HepG2 (cell line): ENCODE measurements at regions not wholly inside any gene's neighbourhood (a gene's known extent, or its start where the extent isn't known, plus 50 kb on each side); places are given as distances from the start of the nearest gene placed in this dataset.

ENCODE experiments used
- ATAC-seq: fragments of 200-7000 bp; cut with Tn5 transposase; 3 replicates; pipeline ENCODE4 v1.9.1; 2020; ENCODE audit warnings: mild to moderate bottlenecking, moderate library complexity
- BruUV-seq: library from RNA; stranded (reverse); fragments of 400-500 nt; replicated peaks from 2 replicates; lab custom pipeline; 2021; lab: Mats Ljungman, UMichigan
- CTCF ChIA-PET: fragments of 300-600 bp; formaldehyde crosslinking; extraction: SDS; loops from one replicate; lab custom pipeline; 2021; ENCODE audit warnings: low total read pairs, inconsistent platforms, low intra/inter-chr PET ratio; lab: Yijun Ruan, JAX
- POLR2A ChIA-PET: fragments of 350-600 bp; sonication (Branson Sonifier 250); formaldehyde crosslinking; loops from one replicate; lab custom pipeline; 2020; ENCODE audit warnings: antibody characterized with exemption, inconsistent platforms; lab: Yijun Ruan, JAX
- DNase-seq: peaks from one replicate; pipeline ENCODE4 v3.0.0-alpha.2; 2015; ENCODE audit warnings: low spot score
- FAIRE-seq: peaks from 3 replicates; lab custom pipeline; 2011; peaks lifted over from hg19 to GRCh38; lab: Jason Lieb, UNC
- H2AFZ ChIP-seq: one replicate; pipeline ENCODE4 v1.6.1; 2011; ENCODE audit warnings: low read length, inconsistent platforms
- H3K27ac ChIP-seq: fragments of 300-600 bp; 3 replicates; pipeline ENCODE4 v1.8.0; 2011; ENCODE audit warnings: mixed run types, mild to moderate bottlenecking, mixed read lengths, low read length, inconsistent platforms; ENCODE audit not compliant: insufficient read depth; ENCODE audit errors: extremely low read length
- H3K27me3 ChIP-seq, 2 experiments: fragments of 200-600 bp in 1 of 2; 2 replicates in 1 of 2; 3 replicates in 1 of 2; pipeline versions ENCODE4 v1.6.0 to v1.8.0; 2011; ENCODE audit warnings: low read length in 2 of 2, mild to moderate bottlenecking in 2 of 2, moderate library complexity in 2 of 2, inconsistent platforms in 1 of 2; ENCODE audit not compliant: insufficient read depth in 2 of 2, control insufficient read depth in 1 of 2
- H3K36me3 ChIP-seq, 2 experiments: fragments of 200-600 bp in 1 of 2; replicated peaks in 1 of 2; 2 replicates in 1 of 2; 3 replicates in 1 of 2; pipeline versions ENCODE4 v1.5.1 to v1.8.0; 2011; ENCODE audit warnings: low read length in 2 of 2, inconsistent platforms in 1 of 2; ENCODE audit not compliant: insufficient read depth in 2 of 2, control insufficient read depth in 1 of 2
- H3K4me1 ChIP-seq: 2 replicates; pipeline ENCODE4 v1.5.1; 2012; ENCODE audit warnings: low read length, inconsistent platforms; ENCODE audit not compliant: insufficient read depth
- H3K4me2 ChIP-seq: 2 replicates; pipeline ENCODE4 v1.6.0; 2011; ENCODE audit warnings: low read depth, low read length, inconsistent platforms
- H3K4me3 ChIP-seq, 3 experiments: fragments of 200-600 bp in 1 of 3; sonication (generic), shearing (Covaris generic) in 1 of 3; replicated peaks in 1 of 3; 2 replicates each; pipeline ENCODE4 v1.5.1; 2011 to 2016; ENCODE audit warnings: low read length in 3 of 3, inconsistent platforms in 2 of 3, low read depth in 2 of 3, mild to moderate bottlenecking in 2 of 3, control low read depth in 1 of 3, mixed read lengths in 1 of 3; ENCODE audit not compliant: insufficient read depth in 1 of 3
- H3K79me2 ChIP-seq: one replicate; pipeline ENCODE4 v1.6.1; 2011; ENCODE audit warnings: low read length, inconsistent platforms; ENCODE audit not compliant: insufficient read depth
- H3K9ac ChIP-seq: 2 replicates; pipeline ENCODE4 v1.6.0; 2011; ENCODE audit warnings: mild to moderate bottlenecking, low read depth, low read length, inconsistent platforms; ENCODE audit not compliant: insufficient read depth
- H3K9me3 ChIP-seq: 2 replicates; pipeline ENCODE4 v1.5.1; 2012; ENCODE audit warnings: mild to moderate bottlenecking, low read length
- H4K20me1 ChIP-seq: 2 replicates; pipeline ENCODE4 v1.6.0; 2011; ENCODE audit warnings: inconsistent platforms, mild to moderate bottlenecking, low read length, moderate library complexity; ENCODE audit not compliant: insufficient read depth
- AHR ChIP-seq: IDR thresholded peaks from 2 replicates; pipeline ENCODE4 v1.6.1; 2018; ENCODE audit warnings: missing genetic modification reagents, missing compliant biosample characterization
- ERF ChIP-seq: IDR thresholded peaks from 2 replicates; pipeline ENCODE4 v1.6.1; 2018; ENCODE audit warnings: missing biosample characterization, missing genetic modification reagents
- JDP2 ChIP-seq: sonication (generic); formaldehyde crosslinking; IDR thresholded peaks from 2 replicates; pipeline ENCODE4 v1.8.1; 2022; ENCODE audit warnings: missing genetic modification reagents, borderline replicate concordance
- KLF16 ChIP-seq, 2 experiments: sonication (generic) in 1 of 2; formaldehyde crosslinking in 1 of 2; IDR thresholded peaks; 2 replicates each; pipeline versions ENCODE4 v1.6.1 to v1.8.0; 2016 to 2023; ENCODE audit warnings: missing genetic modification reagents in 2 of 2, missing compliant biosample characterization in 1 of 2
- MEF2D ChIP-seq: sonication (generic); formaldehyde crosslinking; IDR thresholded peaks from 2 replicates; pipeline ENCODE4 v1.5.1; 2020; ENCODE audit warnings: mild to moderate bottlenecking, missing genetic modification reagents
- PHF8 ChIP-seq: sonication (generic); formaldehyde crosslinking; IDR thresholded peaks from 2 replicates; pipeline ENCODE4 v1.5.0; 2020; ENCODE audit warnings: missing genetic modification reagents
- SNAI1 ChIP-seq: sonication (generic); formaldehyde crosslinking; IDR thresholded peaks from 2 replicates; pipeline ENCODE4 v1.5.0; 2020; ENCODE audit warnings: mild to moderate bottlenecking, missing genetic modification reagents, borderline replicate concordance
- SOX6 ChIP-seq, 2 experiments: fragments of 450-650 bp in 1 of 2; sonication (generic) in 1 of 2; formaldehyde crosslinking in 1 of 2; IDR thresholded peaks; 2 replicates each; pipeline versions ENCODE4 v1.4.0 to v1.6.1; 2017 to 2020; ENCODE audit warnings: antibody characterized with exemption in 1 of 2, mild to moderate bottlenecking in 1 of 2, missing genetic modification reagents in 1 of 2
- TBX2 ChIP-seq: sonication (generic); formaldehyde crosslinking; IDR thresholded peaks from 2 replicates; pipeline ENCODE4 v1.5.0; 2020; ENCODE audit warnings: missing genetic modification reagents, mild to moderate bottlenecking, borderline replicate concordance
- ZNF101 ChIP-seq: sonication (generic); formaldehyde crosslinking; IDR thresholded peaks from 2 replicates; pipeline ENCODE4 v1.4.0; 2020; ENCODE audit warnings: mild to moderate bottlenecking, low read depth, missing genetic modification reagents, borderline replicate concordance
- ZNF292 ChIP-seq: sonication (generic); formaldehyde crosslinking; IDR thresholded peaks from 2 replicates; pipeline ENCODE4 v1.8.1; 2022; ENCODE audit warnings: mild to moderate bottlenecking, low read depth, missing genetic modification reagents, borderline replicate concordance
- ZNF3 ChIP-seq: IDR thresholded peaks from 2 replicates; pipeline ENCODE4 v1.7.0; 2017; ENCODE audit warnings: inconsistent platforms
- ZNF484 ChIP-seq: sonication (generic); formaldehyde crosslinking; IDR thresholded peaks from 2 replicates; pipeline ENCODE4 v1.5.1; 2020; ENCODE audit warnings: mild to moderate bottlenecking, low read depth, missing genetic modification reagents, borderline replicate concordance
- ZNF557 ChIP-seq: sonication (generic); formaldehyde crosslinking; IDR thresholded peaks from 2 replicates; pipeline ENCODE4 v1.4.0; 2020; ENCODE audit warnings: missing genetic modification reagents
- WGBS: methylation state at CpG from one replicate; pipeline ENCODE4 v1.1.6; 2017; ENCODE audit warnings: low lambda C conversion rate; 5-methylcytosine and 5-hydroxymethylcytosine counted together
- in situ Hi-C: cut with HindIII; loops from 2 replicates; pipeline ENCODE4 v1.10.0; 2017; ENCODE audit warnings: low pct_unique_long_range_greater_than_20kb; ENCODE audit not compliant: extremely low pct_ligation_motif_present
- intact Hi-C: fragments of 100-400 bp; cut with micrococcal nuclease; formaldehyde crosslinking; loops from one replicate; pipeline ENCODE4 v1.10.0; 2022; ENCODE audit not compliant: unreplicated experiment
- TF ChIP-seq, protein P1 (sequence below), 2 experiments: fragments of 450-650 bp in 1 of 2; sonication (generic) in 1 of 2; formaldehyde crosslinking; IDR thresholded peaks; 2 replicates each; pipeline versions ENCODE4 v1.5.0 to v1.8.0; 2020 to 2022; ENCODE audit warnings: mild to moderate bottlenecking in 1 of 2, missing genetic modification reagents in 1 of 2
- TF ChIP-seq, protein P2 (sequence below): sonication (generic); formaldehyde crosslinking; IDR thresholded peaks from 2 replicates; pipeline ENCODE4 v1.5.0; 2020; ENCODE audit warnings: mild to moderate bottlenecking, missing genetic modification reagents

DNA sequence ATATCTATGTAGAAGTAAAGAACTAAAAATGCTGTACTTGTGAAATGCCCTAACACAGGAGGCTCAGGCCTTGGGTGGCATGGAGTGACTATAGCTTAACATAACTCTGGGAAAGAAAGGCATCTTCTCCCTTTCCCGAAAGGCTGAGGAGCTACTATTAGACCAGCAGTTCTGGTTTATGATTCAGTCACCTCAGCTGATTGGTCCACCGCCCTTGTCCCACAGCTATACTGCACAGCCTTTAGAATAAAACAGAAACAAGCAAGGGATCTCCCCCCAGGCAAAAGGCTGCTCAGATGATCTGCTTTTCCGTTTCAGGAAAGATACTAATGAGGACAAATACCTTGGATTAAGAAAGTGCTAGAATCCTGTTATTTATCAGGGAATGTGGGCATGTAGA lies 171.3 kb downstream of the SNCA start:
- 40% methylated on average over 3 of the region's 3 CpGs for WGBS
- in situ Hi-C loops (no loop called here), intact Hi-C loops (no loop called here)
- Histone ChIP-seq H4K20me1 (no peaks in the 10 kb centered on the region), H3K27me3 (no peaks in the 10 kb centered on the region), H2AFZ (no peak overlapping the region), H3K4me1 (no peaks in the 10 kb centered on the region), H3K4me3 (no peak overlapping the region), H3K9me3 (no peaks in the 10 kb centered on the region), H3K36me3 (no peaks in the 10 kb centered on the region), H3K79me2 (no peaks in the 10 kb centered on the region), H3K27ac (no peak overlapping the region), H3K9ac (no peak overlapping the region), H3K4me2 (no peak overlapping the region)
- ChIA-PET CTCF (no interaction called here), POLR2A (no interaction called here)
- ATAC-seq (no peak), FAIRE-seq (no peak), DNase-seq (no peak)
- BruUV-seq, result no TSS peak
- TF ChIP-seq MEF2D (CRISPR knock-in tag), result no peak
- TF ChIP-seq ZNF3 (CRISPR knock-in tag), result no peak
- TF ChIP-seq JDP2 (CRISPR knock-in tag), result no peak
- TF ChIP-seq TBX2 (CRISPR knock-in tag), result no peak
- no peak for TF ChIP-seq KLF16 (CRISPR knock-in tag; IDR thresholded peaks at IDR 0.05)
- no peak for TF ChIP-seq ERF (CRISPR knock-in tag)
- TF ChIP-seq SOX6 (IDR thresholded peaks at IDR 0.05), result no peak
- TF ChIP-seq SOX6 (CRISPR knock-in tag; IDR thresholded peaks at IDR 0.05), result no peak
- no peak for TF ChIP-seq ZNF484 (CRISPR knock-in tag)
- no peak for TF ChIP-seq ZNF557 (CRISPR knock-in tag)
- TF ChIP-seq ZNF292 (CRISPR knock-in tag), result no peak
- TF ChIP-seq, protein P1, sequence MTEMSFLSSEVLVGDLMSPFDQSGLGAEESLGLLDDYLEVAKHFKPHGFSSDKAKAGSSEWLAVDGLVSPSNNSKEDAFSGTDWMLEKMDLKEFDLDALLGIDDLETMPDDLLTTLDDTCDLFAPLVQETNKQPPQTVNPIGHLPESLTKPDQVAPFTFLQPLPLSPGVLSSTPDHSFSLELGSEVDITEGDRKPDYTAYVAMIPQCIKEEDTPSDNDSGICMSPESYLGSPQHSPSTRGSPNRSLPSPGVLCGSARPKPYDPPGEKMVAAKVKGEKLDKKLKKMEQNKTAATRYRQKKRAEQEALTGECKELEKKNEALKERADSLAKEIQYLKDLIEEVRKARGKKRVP (CRISPR knock-in tag; IDR thresholded peaks at IDR 0.05), result no peak
- no peak for TF ChIP-seq AHR (CRISPR knock-in tag)
- no peak for TF ChIP-seq SNAI1 (CRISPR knock-in tag)
- no peak for TF ChIP-seq PHF8 (CRISPR knock-in tag)
- TF ChIP-seq, protein P2, sequence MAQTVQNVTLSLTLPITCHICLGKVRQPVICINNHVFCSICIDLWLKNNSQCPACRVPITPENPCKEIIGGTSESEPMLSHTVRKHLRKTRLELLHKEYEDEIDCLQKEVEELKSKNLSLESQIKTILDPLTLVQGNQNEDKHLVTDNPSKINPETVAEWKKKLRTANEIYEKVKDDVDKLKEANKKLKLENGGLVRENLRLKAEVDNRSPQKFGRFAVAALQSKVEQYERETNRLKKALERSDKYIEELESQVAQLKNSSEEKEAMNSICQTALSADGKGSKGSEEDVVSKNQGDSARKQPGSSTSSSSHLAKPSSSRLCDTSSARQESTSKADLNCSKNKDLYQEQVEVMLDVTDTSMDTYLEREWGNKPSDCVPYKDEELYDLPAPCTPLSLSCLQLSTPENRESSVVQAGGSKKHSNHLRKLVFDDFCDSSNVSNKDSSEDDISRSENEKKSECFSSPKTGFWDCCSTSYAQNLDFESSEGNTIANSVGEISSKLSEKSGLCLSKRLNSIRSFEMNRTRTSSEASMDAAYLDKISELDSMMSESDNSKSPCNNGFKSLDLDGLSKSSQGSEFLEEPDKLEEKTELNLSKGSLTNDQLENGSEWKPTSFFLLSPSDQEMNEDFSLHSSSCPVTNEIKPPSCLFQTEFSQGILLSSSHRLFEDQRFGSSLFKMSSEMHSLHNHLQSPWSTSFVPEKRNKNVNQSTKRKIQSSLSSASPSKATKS (CRISPR knock-in tag), result no peak
- TF ChIP-seq ZNF101 (CRISPR knock-in tag), result no peak
